PFSK-1 (cell line): ENCODE measurements at regions not wholly inside any gene's neighbourhood (a gene's known extent, or its start where the extent isn't known, plus 50 kb on each side); places are given as distances from the start of the nearest gene placed in this dataset.

Experiments used
- FOXP2 ChIP-seq: optimal IDR thresholded peaks from 2 replicates; pipeline ENCODE3; 2011; ENCODE audit warnings: borderline replicate concordance, control low read depth, inconsistent platforms; ENCODE audit not compliant: insufficient read depth; ENCODE audit errors: extremely low read length, extremely low read depth
- POLR2AphosphoS5 ChIP-seq: IDR thresholded peaks from 2 replicates; pipeline ENCODE4 v1.6.1; 2012; ENCODE audit warnings: low read depth, mild to moderate bottlenecking, control low read depth, low read length, moderate library complexity
- REST ChIP-seq, 2 experiments: IDR thresholded peaks; 2 replicates each; pipeline versions ENCODE4 v1.6.1 to v1.8.0; 2011 to 2012; ENCODE audit warnings: low read depth in 2 of 2, low read length in 2 of 2, control low read depth in 1 of 2, inconsistent platforms in 1 of 2, mild to moderate bottlenecking in 1 of 2, moderate library complexity in 1 of 2; ENCODE audit not compliant: insufficient read depth in 1 of 2
- SIN3A ChIP-seq: IDR thresholded peaks from 2 replicates; pipeline ENCODE4 v1.6.1; 2012; ENCODE audit warnings: mild to moderate bottlenecking, low read length, moderate library complexity, borderline replicate concordance; ENCODE audit not compliant: insufficient read depth
- TAF1 ChIP-seq: IDR thresholded peaks from 2 replicates; pipeline ENCODE4 v1.6.1; 2012; ENCODE audit warnings: low read length, control low read depth, borderline replicate concordance; ENCODE audit not compliant: insufficient read depth

GRCh38 chr21:20527731-20528460 is 470.3 kb upstream of the NCAM2 start:
- no peak for TF ChIP-seq SIN3A
- no peak for TF ChIP-seq TAF1
- TF ChIP-seq FOXP2: no peak
- TF ChIP-seq REST (IDR thresholded peaks at IDR 0.05; ENCODE audit: insufficient read depth in 1 of 2, low read depth in 2 of 2, low read length in 2 of 2): no peak
- no peak for TF ChIP-seq POLR2AphosphoS5

- TF ChIP-seq TAF1 (no peak), POLR2AphosphoS5 (no peak), SIN3A (no peak)
Observed at GRCh38 chr21:20537130-20537529, 461.1 kb upstream of the NCAM2 start.

GRCh38 chr21:20538039-20538658 is 460.1 kb upstream of the NCAM2 start:
- TF ChIP-seq REST (IDR thresholded peaks at IDR 0.05; ENCODE audit: insufficient read depth in 1 of 2, low read depth in 2 of 2, low read length in 2 of 2) (no peak), TAF1 (no peak), POLR2AphosphoS5 (no peak), SIN3A (no peak), FOXP2 (no peak)

GRCh38 chr21:20545454-20545853 is 452.8 kb upstream of the NCAM2 start:
- TF ChIP-seq TAF1 (no peak), POLR2AphosphoS5 (no peak), REST (IDR thresholded peaks at IDR 0.05; ENCODE audit: insufficient read depth in 1 of 2, low read depth in 2 of 2, low read length in 2 of 2) (no peak), FOXP2 (no peak), SIN3A (no peak)

GRCh38 chr21:20551939-20552338 is 446.3 kb upstream of the NCAM2 start:
- no peak for TF ChIP-seq FOXP2
- TF ChIP-seq POLR2AphosphoS5: no peak
- no peak for TF ChIP-seq TAF1
- no peak for TF ChIP-seq SIN3A
- no peak for TF ChIP-seq REST (IDR thresholded peaks at IDR 0.05; ENCODE audit: insufficient read depth in 1 of 2, low read depth in 2 of 2, low read length in 2 of 2)
